ENCODE measurements at regions not wholly inside any gene's neighbourhood (a gene's known extent, or its start where the extent isn't known, plus 50 kb on each side); places are given as distances from the start of the nearest gene placed in this dataset.
"Not testable (repeated sequence)": the region's sequence is repeated elsewhere in the genome, so short reads cannot be mapped to it uniquely, and the experiment has no call there.

GRCh38 chr7:81482600-81483186 is 287.2 kb downstream of the HGF start:
- DNase-seq (ENCODE audit: low read depth): peak; percentile 40
- TF ChIP-seq, protein P1, sequence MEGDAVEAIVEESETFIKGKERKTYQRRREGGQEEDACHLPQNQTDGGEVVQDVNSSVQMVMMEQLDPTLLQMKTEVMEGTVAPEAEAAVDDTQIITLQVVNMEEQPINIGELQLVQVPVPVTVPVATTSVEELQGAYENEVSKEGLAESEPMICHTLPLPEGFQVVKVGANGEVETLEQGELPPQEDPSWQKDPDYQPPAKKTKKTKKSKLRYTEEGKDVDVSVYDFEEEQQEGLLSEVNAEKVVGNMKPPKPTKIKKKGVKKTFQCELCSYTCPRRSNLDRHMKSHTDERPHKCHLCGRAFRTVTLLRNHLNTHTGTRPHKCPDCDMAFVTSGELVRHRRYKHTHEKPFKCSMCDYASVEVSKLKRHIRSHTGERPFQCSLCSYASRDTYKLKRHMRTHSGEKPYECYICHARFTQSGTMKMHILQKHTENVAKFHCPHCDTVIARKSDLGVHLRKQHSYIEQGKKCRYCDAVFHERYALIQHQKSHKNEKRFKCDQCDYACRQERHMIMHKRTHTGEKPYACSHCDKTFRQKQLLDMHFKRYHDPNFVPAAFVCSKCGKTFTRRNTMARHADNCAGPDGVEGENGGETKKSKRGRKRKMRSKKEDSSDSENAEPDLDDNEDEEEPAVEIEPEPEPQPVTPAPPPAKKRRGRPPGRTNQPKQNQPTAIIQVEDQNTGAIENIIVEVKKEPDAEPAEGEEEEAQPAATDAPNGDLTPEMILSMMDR (IDR thresholded peaks at IDR 0.05; ENCODE audit: insufficient read depth, low read depth, low read length, missing control alignments): peak; percentile 40
- no peak overlapping the region for H3K4me3 ChIP-seq (ENCODE audit: low read depth, low read length)

DNA sequence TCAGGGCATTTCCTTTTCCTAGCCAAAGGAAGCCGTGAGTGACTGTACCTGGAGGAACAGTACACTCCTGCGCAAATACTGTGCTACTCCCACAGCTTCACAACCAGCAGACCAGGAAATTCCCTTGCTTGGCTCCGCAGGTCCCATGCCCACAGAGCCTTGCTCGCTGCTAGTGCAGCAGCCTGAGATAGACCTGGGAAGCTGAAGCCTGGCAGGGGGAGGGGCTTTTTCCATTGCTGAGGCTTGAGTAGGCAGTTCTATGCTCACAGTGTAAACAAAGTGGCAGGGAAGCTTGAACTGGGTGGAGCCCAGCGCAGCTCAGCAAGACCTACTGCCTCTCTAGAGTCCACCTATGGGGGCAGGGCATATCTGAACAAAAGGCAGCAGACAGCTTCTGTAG is 291.2 kb downstream of the HGF start:
- H3K4me3 ChIP-seq (ENCODE audit: low read depth, low read length): no peak overlapping the region
- TF ChIP-seq, protein P1 (IDR thresholded peaks at IDR 0.05; ENCODE audit: insufficient read depth, low read depth, low read length, missing control alignments): no peak
- DNase-seq (ENCODE audit: low read depth): no peak

GRCh38 chr7:81478201-81478600 is 291.6 kb downstream of the HGF start:
- not testable (repeated sequence) for DNase-seq (ENCODE audit: low read depth); H3K4me3 ChIP-seq (ENCODE audit: low read depth, low read length)

DNA sequence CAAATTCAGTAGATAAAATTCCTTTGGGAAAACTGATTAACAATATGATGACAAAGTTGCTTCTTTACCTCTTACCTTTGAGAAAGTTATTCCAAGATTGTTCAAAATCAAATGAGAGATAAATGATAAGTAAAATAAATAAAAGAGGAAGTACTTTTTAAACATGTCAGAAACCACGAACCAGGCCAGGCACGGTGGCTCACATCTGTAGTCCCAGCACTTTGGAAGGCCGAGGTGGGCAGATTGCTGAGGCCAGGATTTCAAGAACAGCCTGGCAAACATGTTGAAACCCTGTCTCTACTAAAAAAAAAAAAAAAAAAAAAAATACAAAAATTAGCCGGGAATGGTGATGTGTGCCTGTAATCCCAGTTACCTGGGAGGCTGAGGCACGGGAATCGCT is 296.6 kb downstream of the HGF start:
- TF ChIP-seq, protein P1 (IDR thresholded peaks at IDR 0.05; ENCODE audit: insufficient read depth, low read depth, low read length, missing control alignments): no peak
- no peak for DNase-seq (ENCODE audit: low read depth)

GRCh38 chr7:81470724-81471379 is 299.0 kb downstream of the HGF start:
- no peak overlapping the region for H3K4me3 ChIP-seq (ENCODE audit: low read depth, low read length)
- DNase-seq (ENCODE audit: low read depth): no peak
- TF ChIP-seq, protein P1 (IDR thresholded peaks at IDR 0.05; ENCODE audit: insufficient read depth, low read depth, low read length, missing control alignments): no peak

More for the DNA sequence above, 296.6 kb downstream of the HGF start:
- no peak overlapping the region for H3K4me3 ChIP-seq (ENCODE audit: low read depth, low read length)

- peak; percentile 65 for DNase-seq (ENCODE audit: low read depth)
- TF ChIP-seq, protein P1 (IDR thresholded peaks at IDR 0.05; ENCODE audit: insufficient read depth, low read depth, low read length, missing control alignments): peak; percentile 60
- no peak overlapping the region for H3K4me3 ChIP-seq (ENCODE audit: low read depth, low read length)
Observed at GRCh38 chr7:81469869-81470723, 299.8 kb downstream of the HGF start.

GRCh38 chr7:81469153-81469868 is 300.5 kb downstream of the HGF start:
- no peak for DNase-seq (ENCODE audit: low read depth)
- TF ChIP-seq, protein P1 (IDR thresholded peaks at IDR 0.05; ENCODE audit: insufficient read depth, low read depth, low read length, missing control alignments): no peak
- no peak overlapping the region for H3K4me3 ChIP-seq (ENCODE audit: low read depth, low read length)
